ENCODE measurements at regions not wholly inside any gene's neighbourhood (a gene's known extent, or its start where the extent isn't known, plus 50 kb on each side); places are given as distances from the start of the nearest gene placed in this dataset.
A peak's percentile ranks its signal among the peaks of the same experiment; 100 is the strongest.
"Not testable (repeated sequence)": the region's sequence is repeated elsewhere in the genome, so short reads cannot be mapped to it uniquely, and the experiment has no call there.

DNA sequence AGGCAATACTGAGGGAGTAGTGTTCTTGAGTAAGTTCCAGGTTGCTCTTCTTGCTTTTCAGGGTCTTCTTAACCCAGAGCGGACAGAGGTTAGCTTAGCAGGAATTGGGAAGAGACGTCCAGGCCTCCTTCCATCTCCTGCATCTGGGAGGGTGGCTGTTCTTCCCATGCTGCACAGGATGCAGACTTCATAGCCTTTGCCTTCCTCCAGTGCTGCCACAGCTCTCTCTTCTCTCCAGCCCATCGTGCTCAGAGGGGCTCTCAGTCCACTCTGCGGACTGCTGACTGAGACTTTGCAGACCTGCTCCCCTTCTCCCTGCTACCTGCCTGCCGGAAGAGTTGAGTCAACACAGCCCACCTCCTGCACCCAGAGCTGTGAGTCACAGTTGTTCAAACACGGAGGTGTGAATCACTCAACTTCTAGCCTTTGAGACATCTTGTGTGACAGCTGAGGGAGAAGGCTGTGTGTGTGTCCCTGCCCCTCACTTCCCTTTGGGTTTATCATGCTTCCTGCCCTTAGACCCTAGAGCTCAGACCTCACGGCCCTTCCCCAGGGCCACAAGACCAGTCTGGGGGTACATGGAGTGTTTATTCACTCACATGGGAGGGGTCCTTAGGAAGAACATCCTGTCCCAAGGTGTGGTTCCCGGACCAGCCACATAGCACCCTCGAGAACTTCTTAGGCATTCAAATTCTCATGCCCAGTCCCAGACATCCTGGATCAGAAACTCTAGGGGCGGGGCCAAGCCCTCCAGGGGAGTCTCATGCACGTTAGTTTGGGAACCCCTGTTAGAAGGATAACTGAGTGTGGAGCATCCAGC lies 158.3 kb upstream of the CACNA1E start:
- DNase-seq (ENCODE audit: low read depth in 1 of 2, low spot score in 1 of 2), result peak in 1 of 2 donors; percentile 20

DNA sequence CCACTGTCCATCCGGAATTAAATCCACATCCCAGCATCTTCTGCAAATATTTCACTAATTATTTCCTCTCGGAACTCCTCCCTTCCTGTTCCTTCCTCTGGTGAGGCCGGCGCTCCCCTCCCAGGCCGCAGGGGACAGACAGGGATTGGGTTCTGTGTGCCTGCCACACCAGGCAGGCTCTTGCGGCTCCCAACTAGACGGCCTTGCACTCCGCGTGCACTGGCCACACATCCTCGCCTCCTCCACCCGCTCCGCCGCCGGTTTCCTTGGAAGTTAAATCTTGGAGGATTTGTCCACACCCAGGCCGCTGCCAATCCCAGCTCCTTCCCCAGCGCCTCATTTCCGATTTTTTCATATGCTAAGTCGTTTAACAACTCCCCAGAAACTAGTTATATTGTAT lies 157.6 kb upstream of the CACNA1E start:
- not testable (repeated sequence) for DNase-seq (ENCODE audit: low read depth in 1 of 2, low spot score in 1 of 2)

DNA sequence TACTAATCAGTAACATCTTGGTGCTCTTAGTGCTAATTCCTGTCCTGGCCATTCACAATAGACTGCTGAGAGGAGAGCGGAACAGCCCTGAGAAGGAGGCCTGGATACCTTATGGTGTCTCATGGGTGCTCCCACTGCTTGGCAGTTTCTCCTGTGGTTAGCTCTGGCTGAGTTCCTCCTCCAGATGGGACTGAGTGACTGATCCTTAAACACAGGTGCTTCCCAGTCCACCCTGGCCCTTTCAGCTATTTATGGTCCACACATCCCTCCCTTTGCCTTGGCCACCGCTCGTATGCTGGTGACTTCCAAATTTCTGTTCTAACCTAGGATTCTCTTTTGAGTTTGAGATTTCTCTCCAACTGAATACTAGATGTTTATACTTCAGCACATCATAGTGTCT lies 157.0 kb upstream of the CACNA1E start:
- no peak for DNase-seq (ENCODE audit: low read depth in 1 of 2, low spot score in 1 of 2)

DNA sequence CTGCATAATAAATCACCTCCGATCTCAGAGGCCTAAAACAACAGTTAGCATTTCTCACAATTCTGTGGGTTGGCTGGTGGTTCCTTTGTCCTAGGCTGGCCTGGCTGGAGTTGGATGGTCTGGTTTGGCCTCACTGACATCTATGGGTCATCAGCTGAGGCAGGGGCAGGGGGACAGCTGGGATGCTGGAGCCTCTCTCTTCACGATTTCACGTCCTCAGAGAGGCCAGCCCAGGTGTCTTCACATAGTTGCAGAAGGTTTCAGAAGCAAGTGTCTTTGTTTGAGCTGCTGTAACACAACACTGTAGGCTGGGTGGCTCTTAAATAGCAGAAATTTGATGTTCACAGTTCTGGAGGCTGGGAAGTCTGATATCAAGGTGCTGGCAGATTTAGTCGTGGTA lies 155.5 kb upstream of the CACNA1E start:
- DNase-seq (ENCODE audit: low read depth in 1 of 2, low spot score in 1 of 2), result no peak

DNA sequence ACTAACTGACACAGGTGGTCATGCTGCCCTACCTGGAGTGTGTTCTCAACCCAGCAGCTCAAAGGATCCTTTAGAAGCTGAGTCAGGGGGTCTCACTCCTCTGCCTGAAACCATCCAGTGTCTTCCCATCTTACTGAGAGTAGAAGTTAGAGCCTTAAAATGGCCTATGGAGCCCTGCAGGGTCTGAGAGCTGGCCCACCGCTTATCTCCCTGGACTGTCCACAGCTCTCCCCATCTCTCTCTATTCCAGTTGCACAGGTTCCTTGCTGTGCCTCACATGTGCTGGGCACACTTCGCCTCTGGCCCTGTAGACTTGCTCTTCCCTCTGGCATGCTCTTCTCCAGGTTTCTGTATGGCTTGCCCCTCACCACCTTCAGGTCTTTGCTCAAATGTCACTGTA lies 148.6 kb upstream of the CACNA1E start:
- no peak for DNase-seq (ENCODE audit: low read depth in 1 of 2, low spot score in 1 of 2)

DNA sequence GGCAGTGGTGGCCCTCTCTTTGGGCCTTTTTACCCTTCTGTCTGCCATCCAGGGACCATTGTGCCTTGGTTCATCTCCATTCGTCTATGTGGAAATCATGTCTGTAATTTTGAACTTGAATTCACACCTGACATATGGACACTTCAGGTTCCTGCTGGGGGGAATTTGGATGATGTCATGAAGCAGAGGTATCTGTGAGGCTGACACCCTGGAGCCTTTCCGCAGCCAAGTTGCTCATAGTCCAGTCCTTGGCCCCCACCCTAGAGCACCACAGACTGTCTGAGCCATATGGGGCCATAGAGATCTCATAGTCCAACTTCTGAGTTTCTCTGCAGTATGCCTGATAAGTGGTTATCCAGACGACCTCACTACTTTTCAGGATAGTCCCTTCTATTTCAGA lies 147.7 kb upstream of the CACNA1E start:
- DNase-seq (ENCODE audit: low read depth in 1 of 2, low spot score in 1 of 2), result no peak

DNA sequence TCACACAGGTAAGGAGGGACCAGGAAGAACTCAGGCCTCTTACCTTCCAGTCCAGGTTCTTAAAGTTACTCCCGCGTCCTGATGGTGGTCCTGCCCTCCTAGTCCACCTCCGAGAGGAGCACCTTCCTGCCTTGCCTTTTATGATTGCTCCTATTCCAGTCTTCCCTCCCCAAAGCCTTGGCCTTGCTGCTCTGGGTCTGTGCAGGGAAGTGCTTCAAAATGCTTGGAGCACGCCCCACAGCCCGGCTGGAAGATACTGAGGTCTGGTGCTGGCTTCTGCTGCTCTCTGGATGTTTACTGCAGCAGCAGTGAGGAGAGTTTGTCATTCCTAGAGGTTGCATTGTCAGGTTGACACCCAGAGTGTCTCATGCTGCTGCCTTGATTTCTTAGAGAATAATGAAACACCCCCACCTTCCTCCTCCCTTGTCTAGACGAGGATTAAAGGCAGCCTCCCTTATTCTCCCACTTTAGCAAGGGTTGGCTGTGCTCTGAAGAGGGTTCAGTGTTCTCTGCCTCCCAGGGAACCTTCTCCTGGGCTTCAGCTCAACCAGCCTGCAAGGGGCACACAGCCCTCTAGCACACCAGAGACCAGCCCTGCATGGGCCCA lies 142.2 kb upstream of the CACNA1E start:
- no peak for DNase-seq (ENCODE audit: low read depth in 1 of 2, low spot score in 1 of 2)

DNA sequence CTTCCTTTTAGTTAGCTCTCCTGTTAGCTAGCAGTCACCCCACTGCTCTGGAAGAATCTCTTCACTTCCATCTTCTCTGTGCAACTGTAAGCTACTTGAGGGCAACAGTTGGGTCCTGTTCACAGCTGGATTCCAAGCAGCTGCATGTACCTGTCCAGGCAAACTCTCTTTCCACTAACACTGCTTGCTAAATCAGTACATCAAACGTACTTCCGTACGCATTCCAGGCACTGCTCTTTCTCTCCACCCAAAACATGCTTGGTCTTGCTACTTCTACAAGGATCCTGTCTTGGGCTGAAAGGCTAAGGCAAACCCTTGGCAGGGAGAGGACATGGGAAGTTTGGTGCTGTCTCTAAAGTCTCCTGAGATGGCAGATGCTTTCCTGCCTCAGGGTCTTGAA lies 139.2 kb upstream of the CACNA1E start:
- DNase-seq (ENCODE audit: low read depth in 1 of 2, low spot score in 1 of 2), result no peak

DNA sequence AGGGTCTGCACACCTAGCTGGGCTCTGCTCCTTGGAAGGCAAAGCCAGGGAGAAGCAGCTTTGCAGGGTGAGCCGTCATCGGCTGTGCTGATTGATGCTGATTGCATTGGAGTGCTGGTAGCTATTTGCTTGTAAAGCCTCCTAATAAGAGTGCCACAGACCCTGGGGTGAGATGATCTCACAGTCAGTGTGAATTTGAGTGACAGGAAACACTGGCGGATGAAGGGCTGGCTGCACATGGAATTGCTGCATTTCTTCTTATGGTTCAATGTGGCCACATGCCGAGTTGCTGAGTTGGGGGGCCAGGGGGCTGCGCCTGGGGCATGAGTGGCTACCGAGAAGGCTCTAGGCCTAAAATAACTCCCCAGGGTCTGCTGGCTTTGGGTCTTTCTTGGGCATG lies 138.2 kb upstream of the CACNA1E start:
- no peak for DNase-seq (ENCODE audit: low read depth in 1 of 2, low spot score in 1 of 2)

DNA sequence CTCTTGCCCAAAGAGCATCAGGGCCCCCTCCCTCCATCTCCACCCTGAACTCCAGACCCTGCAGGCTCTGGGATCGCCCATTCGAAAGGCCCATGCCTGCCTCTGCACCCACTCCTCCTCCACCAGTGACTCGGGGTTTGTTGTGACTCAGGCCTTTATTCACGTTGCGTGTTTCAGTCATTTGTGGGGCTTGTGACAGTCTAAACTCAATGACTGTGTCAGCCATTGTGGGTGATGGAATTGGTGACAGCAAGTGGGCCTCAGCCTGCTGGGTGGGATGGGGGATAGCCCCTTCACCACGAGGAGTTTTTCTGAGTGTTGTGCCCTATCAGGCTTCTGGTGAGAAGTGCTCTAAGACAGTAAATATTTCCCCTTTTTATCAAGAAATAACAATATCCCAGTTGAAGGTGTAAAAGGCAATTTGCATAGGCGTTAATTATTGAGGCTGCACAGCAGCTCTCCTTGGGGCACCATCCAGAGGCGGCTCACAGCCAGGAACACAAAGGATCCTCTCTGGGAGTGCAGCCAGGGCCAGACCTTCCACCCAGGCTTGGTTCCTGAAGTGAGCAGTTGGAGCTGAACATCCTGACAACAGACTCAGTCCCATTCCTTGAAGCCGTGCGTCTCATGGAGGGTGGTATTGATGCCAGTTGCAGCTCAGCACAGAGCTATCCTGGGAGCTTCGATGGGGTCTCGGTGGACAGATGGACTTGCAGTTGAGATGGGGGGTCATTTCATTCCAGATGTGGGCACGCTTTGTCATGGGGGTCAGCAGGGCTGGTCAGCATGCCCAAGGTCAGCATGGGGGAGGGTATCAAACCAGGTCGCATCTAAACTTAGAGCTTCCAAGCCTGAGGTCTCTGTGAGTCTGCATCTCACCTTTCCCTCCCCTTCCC lies 135.6 kb upstream of the CACNA1E start:
- DNase-seq (ENCODE audit: low read depth in 1 of 2, low spot score in 1 of 2), result no peak

DNA sequence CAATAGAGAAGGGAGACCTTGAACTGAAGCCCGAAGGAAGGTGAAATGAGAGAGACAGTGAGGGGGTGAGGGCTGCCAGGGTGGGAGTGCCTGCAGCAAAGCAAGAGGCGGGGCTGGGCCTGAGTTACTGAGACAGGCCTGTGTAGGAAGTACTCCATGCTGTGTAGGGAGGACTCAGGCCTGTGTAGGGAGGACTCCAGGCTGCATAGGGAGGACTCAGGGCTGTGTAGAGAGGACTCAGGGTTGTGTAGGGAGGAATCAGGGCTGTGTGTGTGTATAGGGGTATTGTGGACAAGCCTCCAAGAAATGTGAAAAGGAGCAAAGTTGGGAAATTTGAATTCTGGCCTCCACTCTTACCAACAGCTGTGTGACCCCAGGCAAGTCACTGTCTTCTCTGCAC lies 133.8 kb upstream of the CACNA1E start:
- no peak for DNase-seq (ENCODE audit: low read depth in 1 of 2, low spot score in 1 of 2)

DNA sequence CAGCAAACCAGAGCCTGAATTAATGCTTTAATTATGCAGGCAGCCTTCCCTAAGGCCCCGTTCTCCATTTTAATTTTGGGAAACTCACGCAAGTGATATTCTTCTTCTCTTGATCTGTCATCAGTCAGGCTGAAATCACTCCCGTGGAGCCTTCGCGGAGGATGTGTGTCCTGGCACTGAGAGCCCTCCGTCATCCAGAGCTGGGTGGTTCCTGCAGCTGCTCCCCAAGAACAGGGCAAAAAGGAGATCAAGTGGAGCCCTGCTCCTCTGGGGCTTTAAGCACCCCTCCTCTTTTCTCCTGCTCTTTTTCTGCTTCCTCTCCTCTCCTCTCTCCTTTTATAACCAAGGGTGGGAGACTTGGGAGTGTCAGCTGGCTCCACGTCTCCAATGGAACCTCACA lies 133.2 kb upstream of the CACNA1E start:
- no peak for DNase-seq (ENCODE audit: low read depth in 1 of 2, low spot score in 1 of 2)

DNA sequence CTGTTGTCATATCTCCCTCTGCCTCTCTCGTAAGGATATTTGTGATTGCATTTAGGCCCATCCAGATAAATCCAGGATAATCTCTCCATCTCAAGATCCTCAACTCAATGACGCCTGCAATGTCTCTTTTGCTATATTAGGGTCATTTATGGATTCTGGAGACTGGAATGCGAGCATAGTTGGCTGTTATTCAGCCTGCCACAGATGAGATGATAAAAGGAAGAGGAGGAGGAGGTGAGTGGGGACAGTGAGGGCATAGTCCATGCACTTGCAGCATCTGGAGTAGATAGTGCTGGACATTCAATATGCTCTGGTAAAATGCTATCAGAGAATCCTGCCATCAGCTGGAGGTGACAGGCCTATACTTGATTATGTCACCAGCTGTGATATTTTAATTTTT lies 131.6 kb upstream of the CACNA1E start:
- DNase-seq (ENCODE audit: low read depth in 1 of 2, low spot score in 1 of 2), result no peak

DNA sequence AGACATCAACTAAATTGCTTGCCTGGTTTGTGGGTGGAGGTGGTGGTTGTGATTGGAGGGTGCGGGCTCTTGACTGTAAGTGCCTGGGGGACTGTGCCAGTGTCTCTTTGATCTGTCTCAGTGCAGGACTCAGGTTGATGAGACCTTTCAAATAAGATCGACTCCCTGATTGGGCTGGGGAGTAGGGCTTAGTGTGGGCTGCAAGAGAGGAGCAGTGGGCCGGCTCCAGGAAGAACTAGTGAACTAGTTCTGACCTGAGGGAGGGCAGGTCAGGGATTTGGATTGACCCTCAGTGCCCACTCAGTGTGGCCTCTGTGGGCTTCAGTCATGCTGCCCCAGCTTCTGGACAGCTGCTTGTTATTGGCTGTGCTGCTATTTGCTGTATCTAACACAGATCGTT lies 130.6 kb upstream of the CACNA1E start:
- no peak for DNase-seq (ENCODE audit: low read depth in 1 of 2, low spot score in 1 of 2)

DNA sequence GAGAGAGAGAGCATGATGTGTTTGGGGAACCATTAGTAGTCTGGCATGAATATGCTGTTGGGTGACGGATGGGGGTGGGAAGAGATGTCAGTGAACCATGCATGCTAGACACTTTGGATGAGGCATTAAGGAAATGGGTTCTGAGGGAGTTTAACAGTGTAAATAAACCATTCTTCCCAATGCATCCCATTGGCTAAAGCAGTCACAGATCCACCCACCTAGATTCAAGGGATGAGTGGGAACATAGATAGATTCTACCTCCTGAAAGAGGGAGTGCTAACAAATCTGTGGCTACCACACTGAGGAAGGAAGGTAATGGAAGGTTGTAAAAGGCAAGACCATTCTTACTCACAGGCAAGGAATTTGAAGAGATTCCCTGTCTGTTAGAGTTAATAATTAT lies 129.8 kb upstream of the CACNA1E start:
- DNase-seq (ENCODE audit: low read depth in 1 of 2, low spot score in 1 of 2), result no peak

DNA sequence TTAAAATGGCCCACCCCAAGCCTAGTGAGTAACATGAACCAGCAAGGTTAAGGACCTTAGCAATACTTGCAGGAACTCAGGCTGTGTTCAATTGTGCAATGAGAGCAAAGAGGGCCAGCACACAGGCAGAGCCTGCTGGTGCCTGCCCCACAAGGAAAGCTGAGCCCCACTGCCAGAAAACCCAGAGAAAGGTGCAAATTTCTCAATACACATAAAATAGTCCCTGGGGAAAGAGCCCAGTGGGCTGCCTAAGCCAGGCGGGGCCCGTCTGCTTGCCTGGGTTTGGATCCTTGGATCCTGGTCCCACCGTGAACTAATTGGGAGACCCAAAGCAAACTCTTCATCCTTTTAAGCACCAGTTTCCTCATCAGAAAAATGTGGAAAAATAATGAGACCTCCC lies 128.5 kb upstream of the CACNA1E start:
- DNase-seq (ENCODE audit: low read depth in 1 of 2, low spot score in 1 of 2), result no peak

DNA sequence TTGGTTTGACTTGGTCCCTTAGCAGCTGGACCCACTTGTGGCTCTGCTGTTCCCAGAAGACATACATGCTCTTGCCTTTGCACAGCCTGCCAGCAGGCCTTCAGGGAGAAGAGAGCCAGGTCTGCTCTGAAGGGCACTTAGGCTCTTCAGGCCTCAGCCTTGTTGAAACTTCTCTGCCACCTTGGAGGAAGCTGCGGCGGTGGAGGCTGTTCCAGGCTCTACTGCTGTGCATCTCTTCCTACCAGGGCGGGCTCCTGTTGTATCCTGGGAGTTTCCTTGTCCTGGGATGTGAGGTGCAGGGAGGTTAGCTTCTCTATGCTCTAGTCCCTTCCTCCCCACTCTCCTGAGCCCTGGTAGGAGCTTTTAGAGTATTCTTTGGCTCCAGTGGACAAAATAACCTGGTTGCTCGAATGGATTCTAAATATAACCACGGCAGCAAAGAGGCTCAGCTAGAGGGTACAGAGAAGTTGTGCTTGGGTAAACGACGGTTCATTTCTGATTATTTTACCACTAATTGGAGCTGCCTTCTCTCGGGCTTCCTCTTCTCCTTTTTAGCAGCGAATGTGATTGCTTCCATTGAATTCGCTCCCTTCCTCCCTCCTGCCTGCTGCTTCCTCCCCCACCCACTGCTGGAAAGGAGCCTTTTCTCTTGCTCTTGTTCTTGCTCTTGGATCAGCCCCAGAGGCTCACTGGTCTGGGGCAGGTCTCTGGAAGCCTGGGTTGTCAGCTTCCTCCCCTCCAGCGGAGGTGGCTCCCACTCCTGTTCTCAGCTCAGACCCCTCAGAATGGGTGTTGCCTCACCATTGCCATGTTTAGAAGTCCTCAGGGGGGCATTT lies 126.6 kb upstream of the CACNA1E start:
- DNase-seq (ENCODE audit: low read depth in 1 of 2, low spot score in 1 of 2), result no peak

DNA sequence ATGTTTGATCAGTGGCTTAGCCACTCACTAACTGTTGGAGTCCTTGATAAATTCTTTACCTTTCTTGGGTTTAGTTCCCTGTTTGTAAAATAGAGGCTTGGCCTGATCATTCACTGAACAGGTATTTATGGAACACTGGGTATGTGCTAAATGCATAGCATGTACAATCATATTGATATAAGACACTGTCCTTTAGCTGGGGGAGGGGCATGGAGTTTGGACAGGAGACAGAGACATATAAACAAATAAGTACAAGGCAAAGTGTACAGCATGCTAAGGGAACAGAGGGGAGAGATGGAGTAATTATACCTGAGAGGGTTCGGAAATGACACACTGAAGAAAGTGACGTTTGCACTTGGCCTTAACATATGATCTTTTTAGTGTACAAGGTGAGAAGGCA lies 124.3 kb upstream of the CACNA1E start:
- DNase-seq (ENCODE audit: low read depth in 1 of 2, low spot score in 1 of 2), result no peak

DNA sequence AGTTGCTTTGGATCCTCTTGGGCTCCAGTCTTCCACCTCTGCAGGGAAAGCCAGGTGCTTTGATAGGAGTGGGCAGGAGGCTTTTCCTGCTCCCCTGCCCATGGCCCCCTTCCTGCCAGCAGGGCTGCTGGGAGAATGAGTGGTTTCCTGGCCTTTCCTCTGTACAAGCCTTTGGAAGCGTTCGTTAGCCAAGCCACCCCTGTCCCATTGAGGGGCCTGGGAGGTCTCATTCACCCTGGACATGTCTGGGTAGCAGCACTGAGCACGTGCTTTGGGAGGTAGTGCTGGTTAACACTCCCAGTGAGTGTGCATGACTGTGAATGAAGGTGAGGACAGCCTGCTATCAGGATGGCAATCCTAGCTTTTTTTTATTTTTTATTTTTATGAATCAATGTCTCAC lies 118.5 kb upstream of the CACNA1E start:
- DNase-seq (ENCODE audit: low read depth in 1 of 2, low spot score in 1 of 2), result no peak

DNA sequence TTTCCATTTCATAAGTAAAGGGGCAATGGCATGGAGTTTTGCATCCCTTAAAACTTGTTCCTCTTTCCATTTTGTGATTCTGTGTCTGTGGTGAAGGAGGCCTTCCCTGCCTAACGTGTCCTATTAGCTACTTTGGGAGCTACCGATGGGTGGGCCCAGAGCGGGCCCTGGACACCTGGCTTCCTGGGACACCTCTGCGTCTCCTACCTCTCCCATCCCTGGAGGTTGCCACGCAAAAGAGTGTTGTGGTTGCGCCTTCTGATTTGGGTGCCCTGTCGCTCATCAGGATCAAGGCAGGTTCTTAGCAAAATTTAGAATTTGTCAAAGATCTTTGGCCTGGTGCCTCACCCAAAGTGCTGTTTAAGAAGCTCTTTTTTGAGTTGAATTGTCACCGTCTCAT lies 116.4 kb upstream of the CACNA1E start:
- no peak for DNase-seq (ENCODE audit: low read depth in 1 of 2, low spot score in 1 of 2)

DNA sequence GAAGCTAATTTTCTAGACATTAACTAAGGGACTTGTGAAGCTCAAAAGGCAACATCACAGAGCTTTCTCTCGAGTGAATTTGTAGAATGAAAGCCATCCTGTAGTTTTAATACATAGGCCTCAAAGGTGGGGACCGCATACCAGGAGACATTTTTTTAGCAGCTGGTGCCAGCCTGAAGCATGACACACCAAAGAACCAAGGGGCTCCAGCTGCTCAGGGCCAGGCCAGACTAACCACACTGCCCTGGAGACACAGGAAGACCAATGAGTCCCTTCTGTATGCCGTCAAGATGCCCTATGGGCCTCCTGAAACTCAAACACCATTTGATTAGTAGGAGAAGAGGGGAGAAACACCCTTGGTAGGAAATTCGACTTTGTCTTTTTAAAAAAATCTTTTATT lies 113.9 kb upstream of the CACNA1E start:
- DNase-seq (ENCODE audit: low read depth in 1 of 2, low spot score in 1 of 2), result no peak
